H1 (cell line): ENCODE measurements at regions not wholly inside any gene's neighbourhood (a gene's known extent, or its start where the extent isn't known, plus 50 kb on each side); places are given as distances from the start of the nearest gene placed in this dataset.

Experiments
- CTCF ChIA-PET: fragments of 300-600 bp; sonication (Branson Sonifier 250); formaldehyde crosslinking; loops from one replicate; lab custom pipeline; 2021; ENCODE audit not compliant: partially characterized antibody; lab: Charles Lee
- POLR2A ChIA-PET: fragments of 300-600 bp; sonication (Branson Sonifier 250); formaldehyde crosslinking; loops from one replicate; lab custom pipeline; 2021; ENCODE audit warnings: inconsistent platforms; ENCODE audit not compliant: partially characterized antibody; lab: Charles Lee
- DNase-seq, 2 experiments: peaks; one replicate each; pipeline versions ENCODE4 v3.0.0 to v3.0.0-alpha.2; 2010 to 2022; ENCODE audit warnings: low spot score in 2 of 2, low read depth in 1 of 2, mixed read lengths in 1 of 2
- FAIRE-seq: peaks from 2 replicates; lab custom pipeline; 2011; peaks lifted over from hg19 to GRCh38; lab: Jason Lieb, UNC
- H2AFZ ChIP-seq: 2 replicates; pipeline ENCODE4 v1.8.1; 2012; ENCODE audit warnings: low read length, inconsistent platforms
- H2AK5ac ChIP-seq: 2 replicates; pipeline ENCODE4 v1.6.1; 2013; ENCODE audit warnings: low read depth, low read length
- H2BK120ac ChIP-seq: replicated peaks from 2 replicates; pipeline ENCODE3; 2013; ENCODE audit warnings: low read depth, low read length, inconsistent platforms
- H2BK12ac ChIP-seq: 2 replicates; pipeline ENCODE4 v1.6.1; 2013; ENCODE audit warnings: low read depth, low read length
- H2BK15ac ChIP-seq: 2 replicates; pipeline ENCODE4 v1.6.1; 2013; ENCODE audit warnings: low read length
- H2BK20ac ChIP-seq: 2 replicates; pipeline ENCODE4 v1.6.1; 2013; ENCODE audit warnings: low read length
- H2BK5ac ChIP-seq: 2 replicates; pipeline ENCODE4 v1.6.1; 2013; ENCODE audit warnings: low read depth, low read length
- H3K14ac ChIP-seq: 2 replicates; pipeline ENCODE4 v1.6.1; 2013; ENCODE audit warnings: inconsistent platforms; ENCODE audit not compliant: insufficient read length
- H3K18ac ChIP-seq: 2 replicates; pipeline ENCODE4 v1.6.1; 2013; ENCODE audit warnings: low read length; ENCODE audit errors: extremely low read depth
- H3K23ac ChIP-seq: 2 replicates; pipeline ENCODE4 v1.6.1; 2013; ENCODE audit warnings: inconsistent platforms; ENCODE audit not compliant: insufficient read length
- H3K23me2 ChIP-seq: 2 replicates; pipeline ENCODE4 v1.6.1; 2013; ENCODE audit warnings: low read depth, low read length
- H3K27ac ChIP-seq: 2 replicates; pipeline ENCODE4 v1.6.1; 2011; ENCODE audit warnings: low read depth, low read length, inconsistent platforms
- H3K27me3 ChIP-seq, 4 experiments: replicated peaks in 1 of 4; 1 replicate in 1 of 4; 2 replicates in 3 of 4; pipeline versions ENCODE4 v1.6.1 to v1.8.1; 2011 to 2013; ENCODE audit warnings: low read length in 3 of 4, mild to moderate bottlenecking in 3 of 4, inconsistent platforms in 2 of 4, mixed read lengths in 2 of 4, moderate library complexity in 1 of 4; ENCODE audit not compliant: control insufficient read depth in 3 of 4, insufficient read depth in 3 of 4; ENCODE audit errors: extremely low read depth in 1 of 4
- H3K36me3 ChIP-seq, 4 experiments: 2 replicates each; pipeline versions ENCODE4 v1.6.1 to v1.8.1; 2011 to 2013; ENCODE audit warnings: mild to moderate bottlenecking in 4 of 4, low read length in 3 of 4, moderate library complexity in 2 of 4, control low read depth in 1 of 4, inconsistent platforms in 1 of 4; ENCODE audit not compliant: insufficient read depth in 4 of 4, control insufficient read depth in 2 of 4
- H3K4ac ChIP-seq: replicated peaks from 2 replicates; pipeline ENCODE3; 2013; ENCODE audit warnings: low read length, low read depth, mixed read lengths, inconsistent platforms; ENCODE audit not compliant: insufficient read length
- H3K4me1 ChIP-seq, 4 experiments: replicated peaks in 1 of 4; 1 replicate in 1 of 4; 2 replicates in 3 of 4; pipeline versions ENCODE4 v1.6.1 to v1.8.1; 2011 to 2013; ENCODE audit warnings: low read length in 3 of 4, inconsistent platforms in 2 of 4, mixed read lengths in 1 of 4; ENCODE audit not compliant: insufficient read depth in 4 of 4, control insufficient read depth in 3 of 4
- H3K4me2 ChIP-seq, 2 experiments: 2 replicates each; pipeline versions ENCODE4 v1.6.1 to v1.8.1; 2011 to 2013; ENCODE audit warnings: low read depth in 2 of 2, low read length in 2 of 2, control low read depth in 1 of 2, inconsistent platforms in 1 of 2, mild to moderate bottlenecking in 1 of 2; ENCODE audit not compliant: insufficient read depth in 1 of 2
- H3K4me3 ChIP-seq, 4 experiments: fragments of 200-600, 300-600 bp in 1 of 4; sonication (generic), shearing (Covaris generic), sonication (Bioruptor Twin) in 1 of 4; 2 replicates each; pipeline versions ENCODE4 v1.5.1 to v1.8.1; 2011 to 2016; ENCODE audit warnings: low read length in 4 of 4, low read depth in 3 of 4, control low read depth in 2 of 4, inconsistent platforms in 2 of 4, mild to moderate bottlenecking in 2 of 4, mixed read lengths in 1 of 4, moderate library complexity in 1 of 4; ENCODE audit not compliant: insufficient read depth in 2 of 4; ENCODE audit errors: extremely low read depth in 1 of 4
- H3K56ac ChIP-seq: replicated peaks from 2 replicates; pipeline ENCODE3; 2013; ENCODE audit warnings: low read depth, mild to moderate bottlenecking, mixed read lengths, low read length, inconsistent platforms; ENCODE audit not compliant: insufficient read length
- H3K79me1 ChIP-seq: 2 replicates; pipeline ENCODE4 v1.6.1; 2013; ENCODE audit warnings: low read depth, low read length, control low read depth
- H3K79me2 ChIP-seq, 2 experiments: 2 replicates each; pipeline versions ENCODE4 v1.6.1 to v1.8.1; 2012 to 2013; ENCODE audit warnings: low read length in 2 of 2, mild to moderate bottlenecking in 2 of 2, inconsistent platforms in 1 of 2; ENCODE audit not compliant: insufficient read depth in 2 of 2, control insufficient read depth in 1 of 2
- H3K9ac ChIP-seq, 4 experiments: replicated peaks in 1 of 4; 1 replicate in 1 of 4; 2 replicates in 3 of 4; pipeline versions ENCODE4 v1.6.1 to v1.8.1; 2011 to 2013; ENCODE audit warnings: low read depth in 3 of 4, low read length in 3 of 4, control low read depth in 2 of 4, mild to moderate bottlenecking in 2 of 4, moderate library complexity in 2 of 4, inconsistent platforms in 1 of 4; ENCODE audit errors: extremely low read depth in 1 of 4
- H3K9me3 ChIP-seq, 2 experiments: 2 replicates each; pipeline versions ENCODE4 v1.6.1 to v1.8.1; 2012 to 2013; ENCODE audit warnings: mild to moderate bottlenecking in 2 of 2, moderate library complexity in 2 of 2, control low read depth in 1 of 2, inconsistent platforms in 1 of 2, low read depth in 1 of 2, low read length in 1 of 2, mixed read lengths in 1 of 2; ENCODE audit not compliant: insufficient read depth in 2 of 2
- H4K20me1 ChIP-seq, 2 experiments: replicated peaks in 1 of 2; 2 replicates each; pipeline versions ENCODE3 to v1.8.1; 2011 to 2013; ENCODE audit warnings: inconsistent platforms in 2 of 2, low read length in 2 of 2, mild to moderate bottlenecking in 1 of 2; ENCODE audit not compliant: insufficient read depth in 2 of 2, control insufficient read depth in 1 of 2
- H4K5ac ChIP-seq: 2 replicates; pipeline ENCODE4 v1.6.1; 2013; ENCODE audit warnings: low read length, low read depth, mixed read lengths, inconsistent platforms; ENCODE audit not compliant: insufficient read length
- H4K8ac ChIP-seq: 2 replicates; pipeline ENCODE4 v1.8.0; 2013; ENCODE audit warnings: mild to moderate bottlenecking, moderate library complexity, low read length, inconsistent platforms; ENCODE audit not compliant: insufficient read depth; ENCODE audit errors: extremely low read depth
- H4K91ac ChIP-seq: replicated peaks from 2 replicates; pipeline ENCODE3; 2013; ENCODE audit warnings: low read length, mixed read lengths, inconsistent platforms; ENCODE audit not compliant: insufficient read length
- ASH2L ChIP-seq: fragments of 200-600, 300-600 bp; sonication (generic); IDR thresholded peaks from one replicate; pipeline ENCODE4 v1.7.1; 2017; ENCODE audit warnings: low read length
- CEBPB ChIP-seq: IDR thresholded peaks from 2 replicates; pipeline ENCODE4 v1.6.1; 2012; ENCODE audit warnings: low read depth, low read length
- JUN ChIP-seq: IDR thresholded peaks from 2 replicates; pipeline ENCODE4 v1.6.1; 2011; ENCODE audit warnings: low read depth, mild to moderate bottlenecking, improper control_type of control experiment, low read length
- KDM1A ChIP-seq: fragments of 200-600, 300-600 bp; sonication (generic); IDR thresholded peaks from 2 replicates; pipeline ENCODE4 v1.7.1; 2016; ENCODE audit warnings: mild to moderate bottlenecking, low read length, borderline replicate concordance
- RXRA ChIP-seq: IDR thresholded peaks from 2 replicates; pipeline ENCODE4 v1.6.1; 2011; ENCODE audit warnings: low read depth, mild to moderate bottlenecking, low read length, moderate library complexity; ENCODE audit not compliant: insufficient read depth
- SIX5 ChIP-seq: IDR thresholded peaks from 2 replicates; pipeline ENCODE4 v1.6.1; 2011; ENCODE audit warnings: mild to moderate bottlenecking, low read depth, low read length
- TBP ChIP-seq: IDR thresholded peaks from 2 replicates; pipeline ENCODE4 v1.6.1; 2011; ENCODE audit warnings: low read depth, low read length, improper control_type of control experiment
- WGBS, 2 experiments: shearing (Covaris generic) in 1 of 2; methylation state at CpG; one replicate each; pipeline versions ENCODE4 v1.1.6 to v1.1.7; 2013 to 2015; ENCODE audit warnings: low lambda C conversion rate in 2 of 2, mixed read lengths in 2 of 2, inconsistent platforms in 1 of 2, low coverage in 1 of 2, missing lambda C conversion rate in 1 of 2; ENCODE audit not compliant: insufficient replicate concordance in 2 of 2, insufficient coverage in 1 of 2, insufficient read length in 1 of 2; ENCODE audit errors: extremely low coverage in 1 of 2, missing lambda C conversion rate in 1 of 2; 5-methylcytosine and 5-hydroxymethylcytosine counted together

- ChIA-PET CTCF (interaction anchor here (1.3 to 2.1 kb wide), 3 partner anchors 15 to 317 kb away, joined by 4 to 9 read pairs (median 5); no protein-coding TSS in a partner anchor), POLR2A (no interaction called here)
- FAIRE-seq (no peak), DNase-seq (no peak)
- Histone ChIP-seq H3K4ac (no peak overlapping the region), H2AK5ac (no peak overlapping the region), H3K9me3 (no peaks in the 10 kb centered on the region), H3K9ac (no peak overlapping the region), H3K18ac (no peak overlapping the region), H3K36me3 (no peaks in the 10 kb centered on the region), H3K27me3 (peaks cover 22 to 47% (median 34%) of the 10 kb centered on the region in 4 experiments), H3K4me1 (peaks cover 0 to 10% (median 7%) of the 10 kb centered on the region in 4 experiments; a peak in 2 of 7 replicates), H3K14ac (no peak overlapping the region), H2BK20ac (no peak overlapping the region), H4K20me1 (no peaks in the 10 kb centered on the region), H3K4me2 (no peak overlapping the region), H3K56ac (no peak overlapping the region), H2AFZ (no peak overlapping the region), H4K91ac (no peak overlapping the region), H2BK12ac (no peak overlapping the region), H3K79me1 (no peaks in the 10 kb centered on the region), H3K23me2 (no peaks in the 10 kb centered on the region), H3K23ac (no peak overlapping the region), H2BK120ac (no peak overlapping the region), H4K5ac (no peak overlapping the region), H4K8ac (no peak overlapping the region), H3K4me3 (no peak overlapping the region), H3K27ac (no peak overlapping the region), H2BK5ac (no peak overlapping the region), H2BK15ac (no peak overlapping the region), H3K79me2 (no peaks in the 10 kb centered on the region)
- TF ChIP-seq TBP (no peak), SIX5 (no peak), CEBPB (no peak), KDM1A (no peak), RXRA (no peak), ASH2L (no peak), JUN (no peak)
- WGBS, 2 experiments = 72% methylated on average over 2 of the region's 2 CpGs; no CpG with 5 or more reads in 1 of the 2 experiments
Observed at GRCh38 chr12:88951177-88951576, 370.9 kb upstream of the KITLG start.
